ENCODE measurements at regions not wholly inside any gene's neighbourhood (a gene's known extent, or its start where the extent isn't known, plus 50 kb on each side); places are given as distances from the start of the nearest gene placed in this dataset.
"Not testable (repeated sequence)": the region's sequence is repeated elsewhere in the genome, so short reads cannot be mapped to it uniquely, and the experiment has no call there.

GRCh38 chr2:87075054-87075790 lies 53.6 kb upstream of the PLGLB1 start:
- DNase-seq, result not testable (repeated sequence)

- peak; percentile 38 for DNase-seq
These were observed 54.2 kb upstream of the PLGLB1 start for GRCh38 chr2:87075791-87076252.

GRCh38 chr2:87076253-87077123 lies 54.8 kb upstream of the PLGLB1 start:
- peak; percentile 92 for DNase-seq

- DNase-seq, result not testable (repeated sequence)
These were observed 55.4 kb upstream of the PLGLB1 start for GRCh38 chr2:87077124-87077446.

GRCh38 chr2:87081727-87082126 lies 60.1 kb upstream of the PLGLB1 start:
- not testable (repeated sequence) for DNase-seq

GRCh38 chr2:87088079-87088478 lies 66.4 kb upstream of the PLGLB1 start:
- DNase-seq, result not testable (repeated sequence)

- not testable (repeated sequence) for DNase-seq
These were observed 67.8 kb upstream of the PLGLB1 start for GRCh38 chr2:87089401-87089800.

GRCh38 chr2:87093252-87093651 lies 71.6 kb upstream of the PLGLB1 start:
- not testable (repeated sequence) for DNase-seq

- DNase-seq, result not testable (repeated sequence)
These were observed 72.4 kb upstream of the PLGLB1 start for GRCh38 chr2:87093937-87094529.

- not testable (repeated sequence) for DNase-seq
These were observed 74.2 kb upstream of the PLGLB1 start for GRCh38 chr2:87095804-87096203.

- not testable (repeated sequence) for DNase-seq
These were observed 107.3 kb upstream of the PLGLB1 start for GRCh38 chr2:87128761-87129553.

GRCh38 chr2:87132577-87132976 lies 110.9 kb upstream of the PLGLB1 start:
- DNase-seq, result not testable (repeated sequence)

- DNase-seq, result not testable (repeated sequence)
These were observed 130.3 kb upstream of the PLGLB1 start for GRCh38 chr2:87151835-87152493.

GRCh38 chr2:87174454-87174853 lies 152.8 kb upstream of the PLGLB1 start:
- not testable (repeated sequence) for DNase-seq

- not testable (repeated sequence) for DNase-seq
These were observed 161.7 kb upstream of the PLGLB1 start for GRCh38 chr2:87183373-87183772.

GRCh38 chr2:87184260-87184659 lies 162.6 kb upstream of the PLGLB1 start:
- not testable (repeated sequence) for DNase-seq

GRCh38 chr2:87189214-87189613 lies 167.6 kb upstream of the PLGLB1 start:
- DNase-seq, result not testable (repeated sequence)

- DNase-seq, result not testable (repeated sequence)
These were observed 171.7 kb upstream of the PLGLB1 start for GRCh38 chr2:87193336-87193735.

- DNase-seq, result not testable (repeated sequence)
These were observed 172.8 kb upstream of the PLGLB1 start for GRCh38 chr2:87194254-87194999.

GRCh38 chr2:87196720-87197388 lies 175.2 kb upstream of the PLGLB1 start:
- not testable (repeated sequence) for DNase-seq

Data from fibroblast of skin of scalp (primary cell).